GM21717 (cell line): ENCODE measurements at regions not wholly inside any gene's neighbourhood (a gene's known extent, or its start where the extent isn't known, plus 50 kb on each side); places are given as distances from the start of the nearest gene placed in this dataset.

Experiments
- ATAC-seq: cut with Tn5 transposase; IDR thresholded peaks from one replicate; pipeline ENCODE4 v1.9.1; 2021; ENCODE audit warnings: mild to moderate bottlenecking, moderate library complexity; ENCODE audit not compliant: unreplicated experiment

DNA sequence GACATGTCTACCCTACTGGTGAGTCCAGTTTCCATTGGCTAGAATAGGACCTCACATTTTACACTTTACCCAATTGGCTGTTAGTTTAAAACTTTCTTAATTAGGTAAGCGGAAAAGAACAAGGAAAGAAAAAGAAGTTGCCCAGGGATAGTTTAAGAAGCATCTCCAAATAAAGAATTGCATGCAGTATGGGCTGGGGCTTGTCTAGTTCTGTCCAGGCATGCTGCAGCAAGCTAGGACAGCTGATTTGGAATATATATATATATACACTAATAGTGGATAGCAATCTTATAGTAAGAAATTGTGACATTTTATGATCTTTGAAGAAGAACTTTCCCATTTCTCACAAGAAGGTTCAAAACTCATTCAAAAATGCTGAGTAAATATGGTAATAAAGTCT, 90.0 kb upstream of the ERBB4 start:
- no peak for ATAC-seq

GRCh38 chr2:212626371-212626918, 87.8 kb upstream of the ERBB4 start:
- ATAC-seq, result no peak

DNA sequence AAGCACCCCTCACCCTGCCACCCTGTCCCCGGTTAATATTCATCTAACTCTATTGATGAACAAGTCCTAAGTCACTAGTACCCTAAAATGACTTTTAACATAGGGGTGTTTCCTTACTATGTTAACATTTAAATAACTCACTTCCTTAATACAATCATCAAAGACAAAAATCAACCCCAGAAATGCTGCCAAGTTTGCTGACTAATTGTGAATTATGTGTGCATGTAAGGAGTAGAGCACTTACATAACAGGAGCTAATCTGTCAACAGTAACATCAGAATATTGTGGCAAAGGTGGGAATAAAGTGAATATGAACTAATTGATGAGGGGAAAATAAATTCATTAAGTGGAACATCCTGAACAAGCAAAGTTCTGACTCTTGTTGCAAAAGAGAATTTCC, 81.4 kb upstream of the ERBB4 start:
- ATAC-seq, result no peak

DNA sequence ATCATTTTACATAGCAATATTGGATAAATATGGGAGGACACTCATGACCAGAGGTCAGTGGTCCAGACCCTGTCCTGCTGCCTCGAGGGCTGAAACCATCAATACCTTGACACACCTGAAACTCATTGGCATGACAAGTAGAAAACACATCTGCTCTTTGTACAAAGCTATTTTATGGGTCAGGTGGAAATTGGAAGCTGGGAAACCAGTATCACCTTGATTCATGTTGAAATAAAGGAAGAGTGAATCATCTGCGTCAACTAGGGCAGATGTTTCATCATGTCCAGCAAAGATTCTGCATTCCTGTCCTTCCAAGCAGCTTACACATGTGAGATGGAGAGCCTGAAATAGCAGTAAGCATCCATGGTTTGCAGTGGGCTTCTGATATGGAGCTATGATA, 80.0 kb upstream of the ERBB4 start:
- no peak for ATAC-seq

DNA sequence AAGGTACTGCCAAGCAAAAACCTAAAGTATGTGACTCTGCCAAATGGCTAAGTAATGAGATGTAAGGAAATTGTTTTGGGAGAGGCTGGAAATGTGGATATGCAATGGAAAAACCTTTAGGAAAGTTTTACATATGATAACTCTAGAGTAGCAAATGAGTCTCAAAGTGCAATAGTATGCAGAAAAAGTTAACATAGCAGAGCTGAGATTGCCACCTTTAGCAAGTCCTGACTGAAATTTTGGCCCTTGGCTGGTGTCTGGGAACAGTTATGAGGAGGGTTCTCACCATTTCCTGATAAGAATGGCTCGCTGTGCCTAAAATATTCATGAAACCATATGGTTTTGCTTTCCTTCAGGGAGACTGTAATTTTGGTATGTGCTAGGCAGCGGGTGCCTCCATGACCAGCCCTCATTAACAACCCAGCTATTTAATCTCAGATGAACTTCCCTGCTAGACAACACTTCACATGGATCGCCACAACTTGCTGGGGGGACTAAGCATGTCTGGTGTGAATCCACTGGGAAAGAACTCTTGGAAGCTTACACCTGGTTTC, 72.3 kb upstream of the ERBB4 start:
- ATAC-seq, result no peak

GRCh38 chr2:212609479-212609878, 70.9 kb upstream of the ERBB4 start:
- ATAC-seq, result no peak

GRCh38 chr2:212607080-212607479, 68.5 kb upstream of the ERBB4 start:
- ATAC-seq, result no peak

DNA sequence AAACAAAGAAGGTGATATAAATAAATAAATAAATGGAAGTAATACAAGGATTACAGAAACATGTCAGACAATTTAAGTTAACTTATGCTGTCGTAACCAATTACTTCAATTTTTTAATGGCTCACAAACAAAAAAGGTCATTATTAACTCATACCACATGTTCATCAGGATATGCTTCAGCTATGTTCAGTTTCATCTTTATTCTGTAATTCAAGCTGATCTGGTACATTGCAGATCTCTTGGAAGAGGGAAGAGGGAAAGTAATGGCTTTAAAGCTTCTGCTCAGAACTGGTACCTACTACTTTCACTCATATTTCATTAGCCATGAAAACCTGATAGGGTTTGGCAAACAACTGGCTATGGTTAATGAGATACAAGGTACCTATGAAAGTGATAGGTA, 67.6 kb upstream of the ERBB4 start:
- ATAC-seq, result no peak

GRCh38 chr2:212596688-212597087, 58.1 kb upstream of the ERBB4 start:
- ATAC-seq, result no peak

GRCh38 chr2:212596276-212596675, 57.7 kb upstream of the ERBB4 start:
- ATAC-seq, result no peak

DNA sequence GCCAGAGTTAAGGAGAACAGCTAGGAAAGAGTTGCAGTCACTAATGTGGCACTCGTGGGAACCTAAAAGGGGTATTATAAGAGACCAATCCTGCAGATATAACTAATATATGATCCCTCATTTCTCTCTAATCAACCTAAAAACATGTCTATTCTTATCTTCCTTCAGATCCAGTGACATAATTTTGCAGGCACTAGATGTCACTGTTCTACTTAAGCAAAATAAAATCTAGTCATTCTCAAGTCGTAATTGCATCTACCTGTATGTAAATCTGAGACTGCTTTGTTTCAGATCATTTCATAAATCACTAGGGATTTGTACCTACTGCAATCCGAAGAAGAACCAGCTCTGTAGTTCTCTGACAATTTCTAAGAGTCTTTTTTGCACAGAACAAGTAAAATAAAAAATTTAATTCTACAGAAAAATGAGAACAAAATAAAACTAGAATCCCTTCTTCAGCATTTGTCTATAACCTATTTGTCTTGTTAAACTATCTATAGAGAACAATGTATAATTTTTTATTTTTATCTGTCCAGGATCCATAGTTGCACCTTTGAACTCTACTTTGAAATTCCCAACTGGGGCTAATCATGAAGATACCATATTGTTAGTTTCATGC, 56.5 kb upstream of the ERBB4 start:
- no peak for ATAC-seq

DNA sequence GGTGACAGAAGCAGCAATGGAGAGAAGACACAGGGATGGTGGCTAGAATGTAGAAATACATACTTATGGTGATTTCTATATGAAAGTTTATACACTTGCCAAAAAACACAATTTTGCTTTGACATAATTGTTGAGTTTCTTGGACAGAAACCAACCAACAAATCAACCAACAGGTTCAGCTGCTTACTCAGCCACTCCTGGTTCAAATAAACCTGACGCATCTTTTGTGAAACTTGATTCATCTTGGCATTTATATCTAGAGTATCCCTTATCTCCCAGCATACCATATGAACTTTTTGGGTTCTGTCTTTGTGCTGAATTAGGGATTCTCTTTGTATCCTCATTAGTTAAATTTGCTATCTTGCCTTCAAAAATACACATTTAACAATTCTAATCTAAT, 54.1 kb upstream of the ERBB4 start:
- ATAC-seq, result no peak
